Esophagus muscularis mucosa (tissue), 4 donors: ENCODE measurements at regions not wholly inside any gene's neighbourhood (a gene's known extent, or its start where the extent isn't known, plus 50 kb on each side); places are given as distances from the start of the nearest gene placed in this dataset.

Experiments
- CTCF ChIP-seq, 3 experiments: fragments of 200-600 bp in 2 of 3; fragments of 450-650 bp in 1 of 3; sonication (generic) in 2 of 3; IDR thresholded peaks; one replicate each; pipeline ENCODE4 v1.5.1; 2017 to 2019; ENCODE audit warnings: antibody characterized with exemption in 3 of 3, mild to moderate bottlenecking in 2 of 3, moderate library complexity in 1 of 3
- EP300 ChIP-seq: sonication (generic); formaldehyde crosslinking; IDR thresholded peaks from one replicate; pipeline ENCODE4 v1.6.1; 2017; ENCODE audit warnings: antibody characterized with exemption
- POLR2A ChIP-seq: fragments of 450-650 bp; IDR thresholded peaks from one replicate; pipeline ENCODE4 v1.6.1; 2017; ENCODE audit warnings: antibody characterized with exemption, moderate library complexity, mild to moderate bottlenecking, low read depth

- TF ChIP-seq POLR2A (no peak), CTCF (IDR thresholded peaks at IDR 0.05) (no peak), EP300 (no peak)
Measured at GRCh38 chr11:69883292-69884255, 64.4 kb upstream of the FGF3 start.
